ENCODE measurements at regions not wholly inside any gene's neighbourhood (a gene's known extent, or its start where the extent isn't known, plus 50 kb on each side); places are given as distances from the start of the nearest gene placed in this dataset.
"Not testable (repeated sequence)": the region's sequence is repeated elsewhere in the genome, so short reads cannot be mapped to it uniquely, and the experiment has no call there.

DNA sequence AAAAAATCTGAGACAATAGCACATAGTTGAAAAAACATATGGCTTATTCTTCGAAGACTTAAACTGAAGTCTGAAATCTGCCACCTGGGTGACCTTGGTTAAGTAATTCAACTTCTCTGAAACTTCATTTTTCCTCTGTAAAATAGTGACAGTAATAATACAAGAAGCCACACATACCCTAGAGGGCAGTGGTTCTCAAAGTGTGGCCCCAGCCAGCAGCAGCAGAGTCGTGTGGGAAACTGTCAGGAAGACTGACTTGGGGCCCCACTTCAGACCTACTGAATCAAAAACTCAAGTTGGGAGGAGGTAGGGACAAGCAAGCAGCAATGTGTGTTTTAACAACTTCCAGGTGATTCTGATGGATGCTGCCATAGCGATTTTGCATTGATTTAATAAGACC, 249.9 kb downstream of the HNRNPD start:
- Histone ChIP-seq H3K27me3 (ENCODE audit: control insufficient read depth, low read length) (peaks cover 3% of the 10 kb centered on the region; the same call in 1 of the 2 replicates), H3K4me3 (ENCODE audit: low read length) (no peak overlapping the region), H3K27ac (ENCODE audit: low read depth, low read length) (no peak overlapping the region), H4K20me1 (ENCODE audit: control insufficient read depth, insufficient read depth, low read depth, low read length) (no peaks in the 10 kb centered on the region), H3K9me3 (ENCODE audit: control insufficient read depth, insufficient read depth, low read length) (no peaks in the 10 kb centered on the region), H3K9me2 (replicated peaks; ENCODE audit: control insufficient read depth, low read length) (no peaks in the 10 kb centered on the region), H3K4me1 (ENCODE audit: control insufficient read depth, low read length) (no peaks in the 10 kb centered on the region), H3F3A (ENCODE audit: control insufficient read depth, insufficient read depth) (no peaks in the 10 kb centered on the region), H3K79me2 (ENCODE audit: control insufficient read depth, low read length) (no peaks in the 10 kb centered on the region), H3K36me3 (ENCODE audit: control insufficient read depth, low read length) (no peaks in the 10 kb centered on the region), H3K4me2 (ENCODE audit: low read length) (no peak overlapping the region)
- no peak for TF ChIP-seq EZH2phosphoT487 (IDR thresholded peaks at IDR 0.05; ENCODE audit: borderline replicate concordance, low read length)

GRCh38 chr4:82115183-82115582, 258.6 kb downstream of the HNRNPD start:
- not testable (repeated sequence) for H3K9me3 ChIP-seq (ENCODE audit: control insufficient read depth, insufficient read depth, low read length); H3K4me2 ChIP-seq (ENCODE audit: low read length); H3K27me3 ChIP-seq (ENCODE audit: control insufficient read depth, low read length); H3K79me2 ChIP-seq (ENCODE audit: control insufficient read depth, low read length); H3K36me3 ChIP-seq (ENCODE audit: control insufficient read depth, low read length); H3K4me3 ChIP-seq (ENCODE audit: low read length); H3K27ac ChIP-seq (ENCODE audit: low read depth, low read length); H3F3A ChIP-seq (ENCODE audit: control insufficient read depth, insufficient read depth); H4K20me1 ChIP-seq (ENCODE audit: control insufficient read depth, insufficient read depth, low read depth, low read length); H3K4me1 ChIP-seq (ENCODE audit: control insufficient read depth, low read length); H3K9me2 ChIP-seq (replicated peaks; ENCODE audit: control insufficient read depth, low read length)

- Histone ChIP-seq H3K36me3 (ENCODE audit: control insufficient read depth, low read length) (no peaks in the 10 kb centered on the region), H3K27ac (ENCODE audit: low read depth, low read length) (no peak overlapping the region), H3K9me2 (replicated peaks; ENCODE audit: control insufficient read depth, low read length) (no peaks in the 10 kb centered on the region), H3K9me3 (ENCODE audit: control insufficient read depth, insufficient read depth, low read length) (no peaks in the 10 kb centered on the region), H3K4me3 (ENCODE audit: low read length) (no peak overlapping the region), H3K79me2 (ENCODE audit: control insufficient read depth, low read length) (no peaks in the 10 kb centered on the region), H3F3A (ENCODE audit: control insufficient read depth, insufficient read depth) (no peaks in the 10 kb centered on the region), H3K27me3 (ENCODE audit: control insufficient read depth, low read length) (no peaks in the 10 kb centered on the region), H3K4me1 (ENCODE audit: control insufficient read depth, low read length) (no peaks in the 10 kb centered on the region), H3K4me2 (ENCODE audit: low read length) (no peak overlapping the region), H4K20me1 (ENCODE audit: control insufficient read depth, insufficient read depth, low read depth, low read length) (no peaks in the 10 kb centered on the region)
- no peak for TF ChIP-seq EZH2phosphoT487 (IDR thresholded peaks at IDR 0.05; ENCODE audit: borderline replicate concordance, low read length)
- TF ChIP-seq, protein P1, sequence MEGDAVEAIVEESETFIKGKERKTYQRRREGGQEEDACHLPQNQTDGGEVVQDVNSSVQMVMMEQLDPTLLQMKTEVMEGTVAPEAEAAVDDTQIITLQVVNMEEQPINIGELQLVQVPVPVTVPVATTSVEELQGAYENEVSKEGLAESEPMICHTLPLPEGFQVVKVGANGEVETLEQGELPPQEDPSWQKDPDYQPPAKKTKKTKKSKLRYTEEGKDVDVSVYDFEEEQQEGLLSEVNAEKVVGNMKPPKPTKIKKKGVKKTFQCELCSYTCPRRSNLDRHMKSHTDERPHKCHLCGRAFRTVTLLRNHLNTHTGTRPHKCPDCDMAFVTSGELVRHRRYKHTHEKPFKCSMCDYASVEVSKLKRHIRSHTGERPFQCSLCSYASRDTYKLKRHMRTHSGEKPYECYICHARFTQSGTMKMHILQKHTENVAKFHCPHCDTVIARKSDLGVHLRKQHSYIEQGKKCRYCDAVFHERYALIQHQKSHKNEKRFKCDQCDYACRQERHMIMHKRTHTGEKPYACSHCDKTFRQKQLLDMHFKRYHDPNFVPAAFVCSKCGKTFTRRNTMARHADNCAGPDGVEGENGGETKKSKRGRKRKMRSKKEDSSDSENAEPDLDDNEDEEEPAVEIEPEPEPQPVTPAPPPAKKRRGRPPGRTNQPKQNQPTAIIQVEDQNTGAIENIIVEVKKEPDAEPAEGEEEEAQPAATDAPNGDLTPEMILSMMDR (IDR thresholded peaks at IDR 0.05; ENCODE audit: low read depth, low read length, poor library complexity, severe bottlenecking): no peak
These were observed 265.3 kb downstream of the HNRNPD start for GRCh38 chr4:82108506-82108905.

- TF ChIP-seq, protein P1 (IDR thresholded peaks at IDR 0.05; ENCODE audit: low read depth, low read length, poor library complexity, severe bottlenecking): no peak
- no peak for TF ChIP-seq EZH2phosphoT487 (IDR thresholded peaks at IDR 0.05; ENCODE audit: borderline replicate concordance, low read length)
These were observed 269.2 kb downstream of the HNRNPD start for GRCh38 chr4:82104578-82104977.

More at GRCh38 chr4:82104578-82104977, 269.2 kb downstream of the HNRNPD start:
- no peak overlapping the region for H3K27ac ChIP-seq (ENCODE audit: low read depth, low read length)
- no peaks in the 10 kb centered on the region for H3K27me3 ChIP-seq (ENCODE audit: control insufficient read depth, low read length)
- no peak overlapping the region for H3K4me3 ChIP-seq (ENCODE audit: low read length)
- no peak overlapping the region for H3K4me2 ChIP-seq (ENCODE audit: low read length)
- no peaks in the 10 kb centered on the region for H4K20me1 ChIP-seq (ENCODE audit: control insufficient read depth, insufficient read depth, low read depth, low read length)
- no peaks in the 10 kb centered on the region for H3K79me2 ChIP-seq (ENCODE audit: control insufficient read depth, low read length)
- H3K4me1 ChIP-seq (ENCODE audit: control insufficient read depth, low read length): no peaks in the 10 kb centered on the region
- no peaks in the 10 kb centered on the region for H3F3A ChIP-seq (ENCODE audit: control insufficient read depth, insufficient read depth)
- no peaks in the 10 kb centered on the region for H3K36me3 ChIP-seq (ENCODE audit: control insufficient read depth, low read length)
- no peaks in the 10 kb centered on the region for H3K9me2 ChIP-seq (replicated peaks; ENCODE audit: control insufficient read depth, low read length)
- H3K9me3 ChIP-seq (ENCODE audit: control insufficient read depth, insufficient read depth, low read length): no peaks in the 10 kb centered on the region

All from DOHH2 (cell line).